Astrocyte of the spinal cord (primary cell): ENCODE measurements at regions not wholly inside any gene's neighbourhood (a gene's known extent, or its start where the extent isn't known, plus 50 kb on each side); places are given as distances from the start of the nearest gene placed in this dataset.

Source experiments
- DNase-seq: peaks from one replicate; pipeline ENCODE4 v3.0.0; 2011; ENCODE audit warnings: low read depth, low spot score
- H3K4me3 ChIP-seq: 2 replicates; pipeline ENCODE4 v1.5.1; 2011; ENCODE audit warnings: low read depth, mild to moderate bottlenecking, low read length, moderate library complexity
- in situ Hi-C: cut with HindIII; loops from 2 replicates; pipeline ENCODE4 v1.10.0; 2017; ENCODE audit warnings: low sequenced_read_pairs
- TF ChIP-seq, protein P1 (sequence below): IDR thresholded peaks from 2 replicates; pipeline ENCODE4 v1.5.1; 2012; ENCODE audit warnings: low read depth, mild to moderate bottlenecking, low read length, inconsistent platforms

DNA sequence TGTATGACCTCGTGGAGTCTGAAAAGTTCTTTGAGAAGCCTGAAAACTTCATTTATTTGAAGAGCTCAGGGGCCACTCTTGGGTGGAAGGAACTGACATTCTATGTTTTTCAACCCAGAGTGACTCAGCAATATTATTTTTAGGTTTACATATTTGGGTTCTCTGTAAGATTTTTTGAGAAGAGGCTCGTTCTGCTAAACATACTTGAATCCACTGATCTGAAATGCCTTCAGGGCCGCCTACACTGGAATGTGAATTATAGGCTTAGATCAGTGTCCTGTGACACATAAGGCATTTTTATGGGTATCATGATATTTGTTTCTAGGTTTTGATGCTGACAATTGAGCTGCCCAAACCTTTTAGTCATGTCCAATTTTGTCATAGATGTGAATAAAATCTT, 86.2 kb downstream of the PSAT1 start:
- H3K4me3 ChIP-seq: no peak overlapping the region
- in situ Hi-C loops: no loop called here
- TF ChIP-seq, protein P1, sequence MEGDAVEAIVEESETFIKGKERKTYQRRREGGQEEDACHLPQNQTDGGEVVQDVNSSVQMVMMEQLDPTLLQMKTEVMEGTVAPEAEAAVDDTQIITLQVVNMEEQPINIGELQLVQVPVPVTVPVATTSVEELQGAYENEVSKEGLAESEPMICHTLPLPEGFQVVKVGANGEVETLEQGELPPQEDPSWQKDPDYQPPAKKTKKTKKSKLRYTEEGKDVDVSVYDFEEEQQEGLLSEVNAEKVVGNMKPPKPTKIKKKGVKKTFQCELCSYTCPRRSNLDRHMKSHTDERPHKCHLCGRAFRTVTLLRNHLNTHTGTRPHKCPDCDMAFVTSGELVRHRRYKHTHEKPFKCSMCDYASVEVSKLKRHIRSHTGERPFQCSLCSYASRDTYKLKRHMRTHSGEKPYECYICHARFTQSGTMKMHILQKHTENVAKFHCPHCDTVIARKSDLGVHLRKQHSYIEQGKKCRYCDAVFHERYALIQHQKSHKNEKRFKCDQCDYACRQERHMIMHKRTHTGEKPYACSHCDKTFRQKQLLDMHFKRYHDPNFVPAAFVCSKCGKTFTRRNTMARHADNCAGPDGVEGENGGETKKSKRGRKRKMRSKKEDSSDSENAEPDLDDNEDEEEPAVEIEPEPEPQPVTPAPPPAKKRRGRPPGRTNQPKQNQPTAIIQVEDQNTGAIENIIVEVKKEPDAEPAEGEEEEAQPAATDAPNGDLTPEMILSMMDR: no peak
- peak; percentile 17 for DNase-seq

- TF ChIP-seq, protein P1: no peak
- no peak for DNase-seq
- in situ Hi-C loops: no loop called here
- H3K4me3 ChIP-seq: no peak overlapping the region
Observed at GRCh38 chr9:78386348-78386747, 89.4 kb downstream of the PSAT1 start.

GRCh38 chr9:78386773-78387172, 89.8 kb downstream of the PSAT1 start:
- TF ChIP-seq, protein P1: no peak
- in situ Hi-C loops: no loop called here

DNA sequence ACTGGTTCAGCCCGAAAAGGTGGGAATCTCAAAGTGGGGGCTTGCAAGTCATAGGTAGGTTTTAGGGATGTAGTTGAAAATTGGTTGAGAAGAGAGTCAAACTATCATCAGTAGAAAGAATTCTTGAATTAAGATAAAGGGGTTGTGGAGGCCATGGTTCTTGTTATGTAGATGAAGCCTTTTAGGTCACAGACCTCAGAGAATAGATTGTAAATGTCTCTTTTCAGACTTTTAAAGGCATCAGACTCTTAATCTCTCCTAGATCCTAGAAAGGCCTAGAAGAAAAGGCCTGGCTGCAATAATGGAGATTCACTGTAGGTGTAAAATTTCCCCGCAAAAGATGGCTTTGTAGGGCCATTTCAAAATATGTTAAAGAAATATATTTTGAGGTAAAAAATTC, 96.4 kb downstream of the PSAT1 start:
- TF ChIP-seq, protein P1: no peak
- in situ Hi-C loops: no loop called here
- H3K4me3 ChIP-seq: no peak overlapping the region
- no peak for DNase-seq

More at GRCh38 chr9:78386773-78387172, 89.8 kb downstream of the PSAT1 start:
- DNase-seq: no peak
- H3K4me3 ChIP-seq: no peak overlapping the region

DNA sequence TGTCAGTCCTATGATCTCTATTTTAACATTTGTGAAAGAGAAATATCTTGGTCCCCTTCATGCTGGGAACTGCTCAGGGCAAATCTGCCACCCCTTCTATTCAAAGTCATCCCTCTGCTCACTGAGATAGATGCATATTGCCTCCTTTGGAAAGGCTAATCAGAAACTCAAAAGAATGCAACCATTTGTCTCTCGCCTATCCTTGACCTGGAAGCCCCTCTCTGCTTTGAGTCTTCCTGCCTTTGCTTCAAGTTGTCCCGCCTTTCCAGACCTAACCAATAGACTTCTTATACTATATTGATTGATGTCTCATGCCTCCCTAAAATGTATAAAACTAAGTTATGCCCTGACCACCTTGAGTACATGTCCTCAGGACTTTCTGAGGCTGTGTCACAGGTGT, 97.0 kb downstream of the PSAT1 start:
- TF ChIP-seq, protein P1: no peak
- DNase-seq: no peak
- in situ Hi-C loops: no loop called here
- H3K4me3 ChIP-seq: no peak overlapping the region

DNA sequence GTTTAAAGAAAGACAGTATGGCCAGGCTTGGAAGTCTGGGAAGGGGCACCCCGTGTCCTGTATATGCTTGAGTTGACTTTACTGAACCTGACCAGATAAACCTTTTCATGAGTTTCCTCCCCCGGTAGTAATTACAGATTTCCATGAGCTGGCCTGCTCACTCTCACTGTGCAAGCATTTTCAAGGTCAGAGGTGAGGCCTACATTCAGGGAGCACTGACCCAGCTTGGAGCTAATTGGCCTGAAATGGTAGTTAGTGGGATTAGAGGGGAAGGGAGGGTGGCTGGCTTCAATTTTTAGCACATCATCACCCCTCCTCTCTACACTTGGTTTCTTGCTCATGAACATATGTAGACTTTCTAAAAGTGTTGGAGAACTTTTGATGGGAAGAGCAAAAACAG, 99.2 kb downstream of the PSAT1 start:
- DNase-seq: no peak
- in situ Hi-C loops: no loop called here
- no peak overlapping the region for H3K4me3 ChIP-seq
- TF ChIP-seq, protein P1: no peak

DNA sequence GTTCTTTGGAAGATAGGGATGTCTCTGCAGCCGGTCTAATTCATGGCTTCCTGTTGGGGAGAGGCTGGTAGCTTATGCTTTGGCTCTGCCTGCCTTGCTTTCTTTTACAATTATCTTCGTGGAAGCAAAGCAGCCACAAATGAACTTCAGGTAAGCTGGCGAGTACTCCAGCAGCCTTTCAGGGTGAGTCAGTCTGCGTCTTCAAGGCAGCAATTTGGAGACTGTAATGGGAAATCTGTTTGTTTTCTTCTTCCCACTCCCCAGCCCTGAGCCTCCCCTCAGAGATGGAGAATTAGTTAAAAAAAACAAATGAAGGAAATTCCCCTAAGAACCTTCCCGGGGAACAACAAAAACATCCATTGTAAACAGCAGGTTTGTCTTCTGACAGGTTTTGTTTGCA, 100.1 kb downstream of the PSAT1 start:
- TF ChIP-seq, protein P1: no peak
- in situ Hi-C loops: no loop called here
- no peak overlapping the region for H3K4me3 ChIP-seq
- no peak for DNase-seq
